ENCODE measurements at regions not wholly inside any gene's neighbourhood (a gene's known extent, or its start where the extent isn't known, plus 50 kb on each side); places are given as distances from the start of the nearest gene placed in this dataset.

DNA sequence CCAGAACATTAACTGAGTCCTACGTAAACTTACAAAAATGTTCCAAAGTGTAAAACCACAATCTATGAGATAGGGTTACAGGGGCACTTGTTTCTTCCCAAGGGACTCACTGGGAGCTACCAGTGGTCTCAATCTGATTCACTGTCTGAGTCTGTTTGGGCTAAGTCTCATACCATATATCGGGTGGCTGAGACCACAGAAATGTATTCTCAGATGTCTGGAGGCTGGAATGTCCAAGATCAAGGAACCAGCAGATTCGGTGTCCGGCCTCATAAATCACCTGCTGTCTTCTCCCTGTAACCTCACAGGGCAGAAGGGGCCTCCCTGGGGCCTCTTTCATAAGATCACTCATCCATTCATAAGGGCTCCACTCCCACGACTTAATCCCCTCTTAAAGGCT is 616.3 kb upstream of the TMEM132C start:
- CTCF ChIA-PET (ENCODE audit: partially characterized antibody): no interaction called here
- Histone ChIP-seq H3K4me1 (replicated peaks in 1 of 4; ENCODE audit: control insufficient read depth in 3 of 4, insufficient read depth in 4 of 4, low read length in 3 of 4) (no peaks in the 10 kb centered on the region), H3K79me1 (ENCODE audit: low read depth, low read length) (no peaks in the 10 kb centered on the region), H2BK20ac (ENCODE audit: low read length) (no peak overlapping the region), H3K14ac (ENCODE audit: insufficient read length) (no peak overlapping the region), H3K23ac (ENCODE audit: insufficient read length) (no peak overlapping the region), H2BK120ac (replicated peaks; ENCODE audit: low read depth, low read length) (no peak overlapping the region), H2AFZ (ENCODE audit: low read length) (no peak overlapping the region), H4K5ac (ENCODE audit: insufficient read length, low read depth, low read length) (no peak overlapping the region), H3K27ac (ENCODE audit: low read depth, low read length) (no peak overlapping the region), H3K9ac (replicated peaks in 1 of 4; ENCODE audit: extremely low read depth in 1 of 4, low read depth in 3 of 4, low read length in 3 of 4) (no peak overlapping the region), H4K91ac (replicated peaks; ENCODE audit: insufficient read length, low read length) (no peak overlapping the region), H2AK5ac (ENCODE audit: low read depth, low read length) (no peak overlapping the region), H4K20me1 (replicated peaks in 1 of 2; ENCODE audit: control insufficient read depth in 1 of 2, insufficient read depth in 2 of 2, low read length in 2 of 2) (no peaks in the 10 kb centered on the region), H3K4me2 (ENCODE audit: insufficient read depth in 1 of 2, low read depth in 2 of 2, low read length in 2 of 2) (no peak overlapping the region), H3K27me3 (replicated peaks in 1 of 4; ENCODE audit: control insufficient read depth in 3 of 4, extremely low read depth in 1 of 4, insufficient read depth in 3 of 4, low read length in 3 of 4) (no peaks in the 10 kb centered on the region), H3K4me3 (ENCODE audit: extremely low read depth in 1 of 4, insufficient read depth in 2 of 4, low read depth in 3 of 4, low read length in 4 of 4) (no peak overlapping the region), H2BK5ac (ENCODE audit: low read depth, low read length) (no peak overlapping the region), H3K9me3 (ENCODE audit: insufficient read depth in 2 of 2, low read depth in 1 of 2, low read length in 1 of 2) (no peaks in the 10 kb centered on the region), H3K56ac (replicated peaks; ENCODE audit: insufficient read length, low read depth, low read length) (no peak overlapping the region), H3K23me2 (ENCODE audit: low read depth, low read length) (no peaks in the 10 kb centered on the region), H3K36me3 (ENCODE audit: control insufficient read depth in 2 of 4, insufficient read depth in 4 of 4, low read length in 3 of 4) (no peaks in the 10 kb centered on the region), H2BK12ac (ENCODE audit: low read depth, low read length) (no peak overlapping the region), H3K79me2 (ENCODE audit: control insufficient read depth in 1 of 2, insufficient read depth in 2 of 2, low read length in 2 of 2) (no peaks in the 10 kb centered on the region), H2BK15ac (ENCODE audit: low read length) (no peak overlapping the region), H3K18ac (ENCODE audit: extremely low read depth, low read length) (no peak overlapping the region), H3K4ac (replicated peaks; ENCODE audit: insufficient read length, low read depth, low read length) (no peak overlapping the region), H4K8ac (ENCODE audit: extremely low read depth, insufficient read depth, low read length) (no peak overlapping the region)
- TF ChIP-seq KDM5A (IDR thresholded peaks at IDR 0.05; ENCODE audit: low read length): no peak
- DNase-seq (ENCODE audit: low read depth in 1 of 2, low spot score in 2 of 2) (no peak), FAIRE-seq (no peak)
- POLR2A ChIA-PET (ENCODE audit: partially characterized antibody): no interaction called here
- 92% methylated on average over 5 of the region's 5 CpGs; no CpG with 5 or more reads in 1 of the 2 experiments for WGBS, 2 experiments (ENCODE audit: extremely low coverage in 1 of 2, insufficient coverage in 1 of 2, insufficient read length in 1 of 2, insufficient replicate concordance in 2 of 2, low coverage in 1 of 2, low lambda C conversion rate in 2 of 2, missing lambda C conversion rate in 1 of 2)
